Gastroesophageal sphincter (tissue), 4 donors: ENCODE measurements at regions not wholly inside any gene's neighbourhood (a gene's known extent, or its start where the extent isn't known, plus 50 kb on each side); places are given as distances from the start of the nearest gene placed in this dataset.

Experiments
- ATAC-seq: fragments of 150-250 bp; one replicate; pipeline ENCODE4 v1.9.1; 2016; ENCODE audit warnings: mild to moderate bottlenecking, moderate library complexity
- H3K27ac ChIP-seq, 4 donors: fragments of 200-600 bp; sonication (generic) in 3 of 4; 1 replicate in 3 of 4; 2 replicates in 1 of 4; pipeline ENCODE4 v1.5.1; 2016 to 2019
- H3K27me3 ChIP-seq: fragments of 200-600 bp; sonication (generic); one replicate; pipeline ENCODE4 v1.5.1; 2019
- H3K36me3 ChIP-seq, 2 donors: fragments of 200-600 bp; sonication (generic); one replicate each; pipeline ENCODE4 v1.5.1; 2019; ENCODE audit warnings: control low read depth in 1 of 2
- H3K4me1 ChIP-seq, 3 donors: fragments of 200-600 bp; sonication (generic); 1 replicate in 2 of 3; 2 replicates in 1 of 3; pipeline ENCODE4 v1.5.1; 2016 to 2019; ENCODE audit warnings: control low read depth in 2 of 3
- H3K4me3 ChIP-seq, 2 donors: fragments of 200-600 bp; sonication (generic); one replicate each; pipeline ENCODE4 v1.5.1; 2019; ENCODE audit warnings: mild to moderate bottlenecking in 1 of 2, moderate library complexity in 1 of 2
- H3K9me3 ChIP-seq, 3 donors: fragments of 200-600 bp; sonication (generic); one replicate each; pipeline ENCODE4 v1.5.1; 2017 to 2019; ENCODE audit warnings: control low read depth in 2 of 3
- EP300 ChIP-seq: sonication (generic); formaldehyde crosslinking; IDR thresholded peaks from one replicate; pipeline ENCODE4 v1.6.1; 2017; ENCODE audit warnings: antibody characterized with exemption, mild to moderate bottlenecking
- POLR2A ChIP-seq, 2 donors: fragments of 450-650 bp; IDR thresholded peaks; one replicate each; pipeline ENCODE4 v1.6.1; 2017; ENCODE audit warnings: antibody characterized with exemption in 2 of 2, mild to moderate bottlenecking in 2 of 2, moderate library complexity in 1 of 2
- POLR2AphosphoS5 ChIP-seq: sonication (generic); formaldehyde crosslinking; IDR thresholded peaks from one replicate; pipeline ENCODE4 v1.6.1; 2017; ENCODE audit warnings: antibody characterized with exemption
- WGBS, 2 donors: methylation state at CpG; one replicate each; pipeline ENCODE4 v1.1.5; 2018; ENCODE audit warnings: low coverage in 1 of 2; 5-methylcytosine and 5-hydroxymethylcytosine counted together
- TF ChIP-seq, protein P1 (sequence below), 4 experiments: fragments of 200-600 bp in 2 of 4; fragments of 450-650 bp in 2 of 4; sonication (generic) in 1 of 4; IDR thresholded peaks; one replicate each; pipeline ENCODE4 v1.5.1; 2017 to 2019; ENCODE audit warnings: antibody characterized with exemption in 4 of 4, mild to moderate bottlenecking in 2 of 4, moderate library complexity in 2 of 4

DNA sequence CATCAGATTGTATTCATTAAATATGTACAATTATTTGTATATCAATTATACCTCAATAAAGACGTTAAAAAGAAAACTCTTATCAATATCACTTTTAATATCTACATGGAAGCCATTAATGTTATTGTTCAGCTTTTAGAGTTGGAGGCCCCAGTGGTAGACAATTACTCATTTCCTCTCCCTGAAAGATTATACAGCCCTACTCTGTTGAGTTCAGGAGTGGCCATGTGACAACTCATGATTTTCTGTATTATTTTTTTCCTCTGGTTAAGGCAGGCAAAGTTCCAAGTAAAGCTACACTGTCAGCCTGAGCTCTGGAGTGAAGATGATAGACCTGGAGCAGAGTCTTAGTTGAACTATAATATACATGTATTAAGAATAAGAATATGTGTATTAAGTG, 247.9 kb upstream of the B3GALT2 start:
- no peaks in the 10 kb centered on the region for H3K36me3 ChIP-seq
- H3K4me1 ChIP-seq: no peaks in the 10 kb centered on the region
- no peak overlapping the region for H3K27ac ChIP-seq
- 77 to 93% methylated on average over 1 of the region's 1 CpG for WGBS, 2 donors
- no peak for ATAC-seq
- TF ChIP-seq POLR2A (IDR thresholded peaks at IDR 0.05): no peak
- TF ChIP-seq POLR2AphosphoS5: no peak
- TF ChIP-seq, protein P1, sequence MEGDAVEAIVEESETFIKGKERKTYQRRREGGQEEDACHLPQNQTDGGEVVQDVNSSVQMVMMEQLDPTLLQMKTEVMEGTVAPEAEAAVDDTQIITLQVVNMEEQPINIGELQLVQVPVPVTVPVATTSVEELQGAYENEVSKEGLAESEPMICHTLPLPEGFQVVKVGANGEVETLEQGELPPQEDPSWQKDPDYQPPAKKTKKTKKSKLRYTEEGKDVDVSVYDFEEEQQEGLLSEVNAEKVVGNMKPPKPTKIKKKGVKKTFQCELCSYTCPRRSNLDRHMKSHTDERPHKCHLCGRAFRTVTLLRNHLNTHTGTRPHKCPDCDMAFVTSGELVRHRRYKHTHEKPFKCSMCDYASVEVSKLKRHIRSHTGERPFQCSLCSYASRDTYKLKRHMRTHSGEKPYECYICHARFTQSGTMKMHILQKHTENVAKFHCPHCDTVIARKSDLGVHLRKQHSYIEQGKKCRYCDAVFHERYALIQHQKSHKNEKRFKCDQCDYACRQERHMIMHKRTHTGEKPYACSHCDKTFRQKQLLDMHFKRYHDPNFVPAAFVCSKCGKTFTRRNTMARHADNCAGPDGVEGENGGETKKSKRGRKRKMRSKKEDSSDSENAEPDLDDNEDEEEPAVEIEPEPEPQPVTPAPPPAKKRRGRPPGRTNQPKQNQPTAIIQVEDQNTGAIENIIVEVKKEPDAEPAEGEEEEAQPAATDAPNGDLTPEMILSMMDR (IDR thresholded peaks at IDR 0.05): no peak
- no peak for TF ChIP-seq EP300
- H3K4me3 ChIP-seq: no peak overlapping the region
- H3K27me3 ChIP-seq: no peaks in the 10 kb centered on the region
- peaks cover 0 to 18% (median 0%) of the 10 kb centered on the region in 3 donors for H3K9me3 ChIP-seq

DNA sequence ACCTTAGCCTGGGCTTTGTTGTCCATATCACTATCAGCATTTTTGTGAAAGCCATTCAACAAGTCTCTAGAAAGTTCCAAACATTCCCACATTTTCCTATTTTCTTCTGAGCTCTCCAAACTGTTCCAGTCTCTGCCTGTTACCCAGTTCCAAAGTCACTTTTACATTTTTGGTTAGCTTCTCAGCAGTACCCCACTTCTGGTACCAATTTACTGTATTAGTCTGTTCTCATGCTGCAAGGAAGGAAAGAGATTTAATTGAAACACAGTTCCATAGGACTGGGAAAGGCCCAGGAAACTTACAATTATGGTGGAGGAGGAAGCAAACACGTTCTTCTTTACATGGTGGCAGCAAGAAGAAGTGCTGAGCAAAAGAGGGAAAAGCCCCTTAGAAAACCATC, 247.2 kb upstream of the B3GALT2 start:
- H3K27me3 ChIP-seq: no peaks in the 10 kb centered on the region
- H3K9me3 ChIP-seq: peaks cover 0 to 18% (median 0%) of the 10 kb centered on the region in 3 donors
- H3K4me3 ChIP-seq: no peak overlapping the region
- H3K4me1 ChIP-seq: no peaks in the 10 kb centered on the region
- 100% methylated on average over 1 of the region's 1 CpG; no CpG with 5 or more reads in 1 of the 2 donors for WGBS, 2 donors
- no peak for TF ChIP-seq POLR2A (IDR thresholded peaks at IDR 0.05)
- TF ChIP-seq POLR2AphosphoS5: no peak
- TF ChIP-seq, protein P1 (IDR thresholded peaks at IDR 0.05): no peak
- no peak for TF ChIP-seq EP300
- ATAC-seq: no peak
- H3K36me3 ChIP-seq: no peaks in the 10 kb centered on the region
- no peak overlapping the region for H3K27ac ChIP-seq

DNA sequence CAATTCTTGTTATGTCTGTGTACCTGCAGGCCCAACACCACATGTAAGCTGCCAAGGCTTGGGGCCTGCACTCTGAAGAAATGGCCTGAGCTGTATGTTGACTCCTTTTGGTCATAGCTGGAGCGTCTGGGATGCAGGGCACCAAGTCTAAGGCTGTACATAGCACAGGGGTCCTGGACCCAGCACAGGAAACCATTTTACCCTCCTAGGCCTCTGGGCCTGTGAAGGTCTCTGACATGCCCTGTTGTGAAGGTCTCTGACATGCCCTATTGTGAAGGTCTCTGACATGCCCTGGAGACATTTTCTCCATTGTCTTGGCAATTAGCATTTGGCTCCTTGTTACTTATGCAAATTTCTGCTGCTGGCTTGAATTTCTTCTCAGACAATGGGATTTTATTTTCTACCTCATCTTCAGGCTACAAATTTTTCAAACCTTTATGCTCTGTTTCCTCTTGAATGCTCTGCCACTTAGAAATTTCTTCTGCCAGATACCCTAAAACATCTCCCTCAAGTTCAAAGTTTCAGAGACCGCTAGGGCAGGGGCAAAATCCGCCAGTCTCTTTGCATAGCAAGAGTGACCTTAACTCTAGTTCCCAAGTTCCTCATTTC, 246.7 kb upstream of the B3GALT2 start:
- no peak overlapping the region for H3K27ac ChIP-seq
- 100% methylated on average over 2 of the region's 3 CpGs; no CpG with 5 or more reads in 1 of the 2 donors for WGBS, 2 donors
- no peak for ATAC-seq
- no peaks in the 10 kb centered on the region for H3K4me1 ChIP-seq
- TF ChIP-seq POLR2A (IDR thresholded peaks at IDR 0.05) (no peak), POLR2AphosphoS5 (no peak), EP300 (no peak)
- TF ChIP-seq, protein P1 (IDR thresholded peaks at IDR 0.05): no peak
- H3K4me3 ChIP-seq: no peak overlapping the region
- no peaks in the 10 kb centered on the region for H3K36me3 ChIP-seq
- H3K9me3 ChIP-seq: peaks cover 0 to 18% (median 0%) of the 10 kb centered on the region in 3 donors
- H3K27me3 ChIP-seq: no peaks in the 10 kb centered on the region

DNA sequence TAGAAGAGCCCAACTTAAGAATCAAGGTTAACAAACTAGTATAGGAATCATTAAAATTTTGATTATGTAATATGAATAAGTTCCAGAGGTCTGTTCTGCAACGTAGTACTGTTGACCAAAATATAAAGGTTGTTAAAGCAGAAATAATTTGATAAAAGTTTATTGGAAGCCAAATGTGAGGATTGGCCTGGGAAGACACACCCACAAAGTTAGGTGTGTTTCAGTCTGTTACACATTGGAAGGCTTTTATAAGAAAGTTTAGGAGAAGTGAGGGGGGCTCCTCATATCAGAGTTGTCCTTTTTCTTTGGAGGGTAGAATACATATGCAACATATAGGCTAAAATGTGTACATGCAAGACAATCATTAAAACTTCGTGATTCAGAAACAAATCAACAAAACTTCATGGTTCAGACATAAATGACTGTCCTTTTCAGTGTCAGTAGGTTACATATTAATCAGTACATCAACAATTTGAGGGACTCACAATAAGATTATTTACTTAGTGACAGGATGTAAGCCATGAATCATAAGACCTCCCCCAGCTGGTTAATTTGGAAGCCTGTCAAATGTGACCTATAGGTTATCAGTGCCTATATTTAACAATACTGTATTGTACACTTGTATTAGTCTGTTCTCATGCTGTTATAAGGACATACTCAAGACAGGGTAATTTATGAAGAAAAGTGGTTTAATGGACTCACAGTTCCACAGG, 245.0 kb upstream of the B3GALT2 start:
- TF ChIP-seq, protein P1 (IDR thresholded peaks at IDR 0.05): no peak
- TF ChIP-seq POLR2AphosphoS5 (no peak), POLR2A (IDR thresholded peaks at IDR 0.05) (no peak), EP300 (no peak)
- 72 to 79% methylated on average over 1 to 2 of the region's 2 CpGs for WGBS, 2 donors

DNA sequence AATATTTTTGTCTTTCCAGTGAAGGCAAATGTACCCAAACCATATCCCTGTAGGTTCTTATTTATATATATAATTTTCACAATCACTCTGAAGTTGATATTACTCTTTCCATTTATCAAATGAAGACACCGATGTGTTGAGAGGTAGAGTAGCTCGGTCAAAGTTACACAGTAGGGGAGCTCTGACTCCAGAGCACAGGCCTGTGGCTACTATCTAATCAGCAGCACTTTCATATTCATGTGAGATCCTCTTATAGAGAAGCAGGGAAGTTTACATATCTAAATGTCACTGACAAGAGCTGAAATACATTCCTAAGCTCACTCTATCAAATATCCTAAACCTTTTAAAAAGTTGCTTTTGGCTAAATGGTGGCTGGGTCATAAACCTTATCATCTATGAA, 241.1 kb upstream of the B3GALT2 start:
- H3K27ac ChIP-seq: no peak overlapping the region
- H3K4me3 ChIP-seq: no peak overlapping the region
- TF ChIP-seq, protein P1 (IDR thresholded peaks at IDR 0.05): no peak
- TF ChIP-seq EP300 (no peak), POLR2AphosphoS5 (no peak), POLR2A (IDR thresholded peaks at IDR 0.05) (no peak)
- no peak for ATAC-seq
- no peaks in the 10 kb centered on the region for H3K36me3 ChIP-seq
- 40 to 45% methylated on average over 1 to 2 of the region's 2 CpGs for WGBS, 2 donors
- H3K9me3 ChIP-seq: peaks cover 0 to 2% (median 2%) of the 10 kb centered on the region in 3 donors
- H3K4me1 ChIP-seq: no peaks in the 10 kb centered on the region
- no peaks in the 10 kb centered on the region for H3K27me3 ChIP-seq

More for the DNA sequence above, 245.0 kb upstream of the B3GALT2 start:
- no peak overlapping the region for H3K27ac ChIP-seq
- H3K36me3 ChIP-seq: no peaks in the 10 kb centered on the region
- no peaks in the 10 kb centered on the region for H3K4me1 ChIP-seq
- H3K9me3 ChIP-seq: peaks cover 0 to 18% (median 0%) of the 10 kb centered on the region in 3 donors
- H3K27me3 ChIP-seq: no peaks in the 10 kb centered on the region
- no peak overlapping the region for H3K4me3 ChIP-seq
- no peak for ATAC-seq
